ENCODE measurements at regions not wholly inside any gene's neighbourhood (a gene's known extent, or its start where the extent isn't known, plus 50 kb on each side); places are given as distances from the start of the nearest gene placed in this dataset.

DNA sequence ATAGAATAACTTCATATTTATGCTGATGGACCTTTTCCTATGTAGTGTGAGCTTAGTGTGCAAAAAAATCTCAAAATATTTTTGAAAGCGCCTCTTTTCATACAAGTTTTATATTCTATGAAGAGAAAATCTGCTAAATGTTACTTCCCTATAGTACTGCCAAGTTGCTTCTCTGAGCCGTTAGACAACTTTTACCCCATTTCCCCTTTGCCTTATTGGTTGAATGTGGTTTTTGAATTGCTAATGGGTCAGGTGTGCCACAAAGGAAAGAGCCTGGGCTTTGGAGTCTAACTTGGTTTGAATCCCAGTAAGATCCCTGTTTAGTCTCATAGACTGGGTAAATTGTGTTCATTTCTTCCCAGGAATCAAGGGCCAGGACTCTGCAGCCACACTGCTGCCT lies 261.5 kb downstream of the SNX10 start:
- no peak for TF ChIP-seq GATA1 (IDR thresholded peaks at IDR 0.05; ENCODE audit: low read depth, low read length)
- no peak for TF ChIP-seq POLR2A (IDR thresholded peaks at IDR 0.05; ENCODE audit: low read length)
- no peak for DNase-seq

DNA sequence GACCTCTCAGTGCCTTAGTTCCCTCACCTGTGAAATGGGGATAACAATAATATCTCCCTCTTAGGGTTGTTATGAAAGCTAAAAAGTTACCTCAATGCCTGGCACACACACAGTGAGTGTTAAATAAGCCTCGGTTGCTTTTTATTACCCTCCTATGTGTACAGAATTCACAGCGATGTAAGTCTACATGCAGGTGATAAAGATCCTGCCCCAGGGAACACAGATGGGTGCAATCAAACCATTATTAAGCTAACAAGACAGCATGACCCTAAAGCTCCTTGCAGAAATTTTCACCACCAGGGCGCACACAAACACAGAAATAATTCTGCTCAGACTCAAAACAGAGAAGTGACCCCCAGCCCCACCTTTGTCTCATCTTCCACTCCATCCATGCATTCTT lies 261.9 kb downstream of the SNX10 start:
- no peak for DNase-seq
- TF ChIP-seq POLR2A (IDR thresholded peaks at IDR 0.05; ENCODE audit: low read length), result no peak
- TF ChIP-seq GATA1 (IDR thresholded peaks at IDR 0.05; ENCODE audit: low read depth, low read length), result no peak

DNA sequence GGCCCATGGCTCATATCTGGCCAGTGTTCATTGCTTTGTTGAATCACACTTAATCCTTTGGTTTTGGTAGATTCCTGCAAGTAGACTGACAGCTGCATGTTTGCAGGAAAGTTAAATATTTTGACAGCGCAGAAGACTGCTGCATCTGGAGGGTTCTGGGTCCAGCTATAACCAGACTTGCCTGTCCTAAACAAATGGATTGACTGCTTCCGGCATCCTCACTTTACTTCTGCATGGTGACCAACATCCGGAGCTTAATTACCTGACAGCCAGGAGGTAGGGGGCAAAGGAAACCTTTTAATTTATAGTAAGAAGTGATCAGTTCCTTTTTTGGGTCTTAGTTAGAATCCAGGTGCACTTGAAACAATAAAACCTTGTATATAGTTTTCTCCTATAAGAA lies 263.3 kb downstream of the SNX10 start:
- no peak for DNase-seq
- TF ChIP-seq POLR2A (IDR thresholded peaks at IDR 0.05; ENCODE audit: low read length) (no peak), GATA1 (IDR thresholded peaks at IDR 0.05; ENCODE audit: low read depth, low read length) (no peak)

DNA sequence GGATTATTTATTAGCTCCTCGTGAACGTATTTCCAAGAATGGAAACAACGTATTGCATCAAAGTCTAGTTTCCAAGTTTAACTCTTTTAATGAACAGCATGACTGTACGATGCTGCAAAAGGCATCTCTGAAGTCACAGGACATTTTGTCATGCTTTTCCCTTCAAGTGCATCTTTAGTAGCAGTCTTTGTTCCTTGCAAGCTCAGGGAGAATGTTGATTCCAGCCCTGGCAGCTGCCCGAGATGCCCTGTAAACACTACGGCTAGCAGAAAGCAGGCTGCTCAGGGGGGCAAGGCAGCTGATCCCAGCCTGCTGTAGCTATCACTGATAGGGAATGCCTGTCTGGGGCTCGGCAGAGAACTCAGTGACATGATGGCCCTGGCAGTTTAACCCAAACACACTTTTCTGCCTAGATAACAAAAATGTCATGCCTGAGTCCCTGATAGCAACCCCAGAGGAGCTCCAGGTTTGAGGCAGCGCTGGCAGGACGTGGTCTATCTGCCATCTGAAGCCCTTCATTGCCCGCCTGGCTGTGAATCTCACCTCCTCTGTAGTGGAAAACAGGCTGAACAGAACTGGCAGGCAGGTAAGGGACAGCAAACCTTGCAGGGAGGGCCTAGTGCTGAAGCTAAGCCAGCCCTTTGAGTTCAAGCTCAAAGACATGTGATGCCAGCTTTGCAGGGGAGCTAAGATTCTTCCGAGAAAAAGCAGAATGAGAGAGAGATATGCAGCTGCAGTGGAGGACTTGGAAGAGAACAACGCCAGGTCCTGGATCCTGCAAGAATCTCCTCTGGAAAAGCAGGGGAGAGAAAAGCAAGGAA lies 264.6 kb downstream of the SNX10 start:
- no peak for TF ChIP-seq POLR2A (IDR thresholded peaks at IDR 0.05; ENCODE audit: low read length)
- no peak for TF ChIP-seq GATA1 (IDR thresholded peaks at IDR 0.05; ENCODE audit: low read depth, low read length)
- no peak for DNase-seq

DNA sequence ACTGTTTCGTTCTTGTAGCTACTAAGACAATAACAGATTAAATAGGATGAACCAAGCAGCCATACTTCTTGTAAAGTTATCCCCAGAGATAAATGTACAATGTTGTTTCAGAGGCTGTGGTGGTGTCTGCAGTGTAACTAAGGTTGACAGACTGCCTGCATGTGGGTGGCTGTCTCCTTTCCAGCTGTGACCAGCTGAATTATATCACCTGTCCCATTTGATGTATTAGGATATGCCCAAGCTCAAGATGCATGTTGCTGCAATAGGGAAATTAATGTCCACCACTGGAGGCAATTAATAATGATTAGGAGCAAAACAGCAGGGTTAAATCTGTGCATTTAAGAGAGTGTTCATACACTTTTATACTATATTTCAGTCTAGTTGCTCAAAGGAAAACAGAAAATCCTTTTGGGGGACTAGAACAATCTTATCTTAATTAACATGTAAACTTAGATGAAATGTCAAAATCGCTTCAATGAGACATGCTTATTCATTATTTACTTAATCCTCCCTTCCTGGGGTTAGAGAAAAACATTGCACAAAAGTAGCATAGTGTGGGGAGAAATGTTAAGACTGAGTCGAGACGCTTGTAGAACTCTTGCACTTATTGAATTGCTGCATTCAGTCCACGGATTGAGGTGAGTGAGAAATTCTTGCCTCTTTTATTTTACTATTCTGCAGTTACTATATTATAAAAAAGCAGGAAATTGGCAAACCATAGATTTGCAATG lies 269.0 kb downstream of the SNX10 start:
- TF ChIP-seq POLR2A (IDR thresholded peaks at IDR 0.05; ENCODE audit: low read length), result no peak
- no peak for TF ChIP-seq GATA1 (IDR thresholded peaks at IDR 0.05; ENCODE audit: low read depth, low read length)
- DNase-seq, result no peak

DNA sequence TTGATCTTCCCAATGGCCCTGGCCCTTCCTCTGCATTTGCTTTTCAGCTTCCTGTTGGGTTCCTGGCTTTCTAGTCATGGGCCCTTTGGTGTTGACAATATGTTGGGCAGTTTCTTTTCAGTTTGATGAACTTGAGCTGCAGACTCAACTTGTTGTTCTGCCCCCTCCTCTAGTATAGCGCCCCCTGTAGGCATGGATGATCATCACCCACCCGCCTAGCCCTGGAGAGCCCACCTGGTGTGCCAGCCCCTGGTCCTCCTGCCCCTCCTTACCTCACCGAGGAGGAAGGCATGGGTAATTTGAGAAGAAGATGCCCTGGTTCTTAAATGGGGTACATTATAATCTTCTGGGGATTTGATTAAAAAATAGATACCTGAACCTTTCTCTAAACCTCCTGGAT lies 271.2 kb downstream of the SNX10 start:
- DNase-seq, result no peak
- no peak for TF ChIP-seq GATA1 (IDR thresholded peaks at IDR 0.05; ENCODE audit: low read depth, low read length)
- no peak for TF ChIP-seq POLR2A (IDR thresholded peaks at IDR 0.05; ENCODE audit: low read length)

DNA sequence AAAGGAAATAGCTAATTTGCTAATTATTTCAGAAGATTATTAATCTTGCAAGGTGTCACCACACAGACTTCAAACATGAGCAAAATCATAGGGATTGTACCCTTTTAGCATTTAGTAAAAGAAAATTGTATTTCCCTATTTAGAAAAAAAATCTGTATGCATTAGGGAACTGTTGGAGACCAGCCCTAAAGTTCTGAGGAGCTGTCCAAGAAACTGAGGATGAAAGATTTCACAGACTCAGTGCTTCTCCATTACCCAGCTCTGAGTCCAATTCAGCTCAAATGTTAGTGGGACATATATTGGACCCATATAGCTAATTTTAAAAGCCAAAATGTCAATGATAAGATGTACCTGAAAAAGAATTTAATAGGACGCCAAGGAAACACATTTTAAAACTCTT lies 271.7 kb downstream of the SNX10 start:
- TF ChIP-seq POLR2A (IDR thresholded peaks at IDR 0.05; ENCODE audit: low read length) (no peak), GATA1 (IDR thresholded peaks at IDR 0.05; ENCODE audit: low read depth, low read length) (no peak)
- DNase-seq, result no peak

DNA sequence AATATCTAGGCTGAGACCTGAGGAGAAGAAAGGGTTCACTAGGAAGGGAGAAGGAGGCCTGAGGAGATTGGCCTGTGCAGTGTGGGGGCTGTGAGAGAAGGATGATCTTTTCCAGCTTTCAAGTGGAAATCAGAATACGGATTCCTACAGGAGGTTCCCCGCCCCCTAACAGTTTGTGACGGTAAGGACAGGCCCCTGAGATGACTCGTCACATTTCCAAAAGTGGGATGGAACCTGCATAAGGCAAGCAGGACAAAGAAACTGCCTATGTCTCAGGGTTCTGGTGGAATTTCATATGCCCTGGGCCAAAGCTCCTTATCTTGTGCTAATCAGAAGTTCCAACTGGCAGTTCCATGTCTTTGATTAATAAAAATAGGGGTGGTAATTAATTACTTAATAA lies 275.6 kb downstream of the SNX10 start:
- TF ChIP-seq GATA1 (IDR thresholded peaks at IDR 0.05; ENCODE audit: low read depth, low read length) (no peak), POLR2A (IDR thresholded peaks at IDR 0.05; ENCODE audit: low read length) (no peak)
- no peak for DNase-seq

DNA sequence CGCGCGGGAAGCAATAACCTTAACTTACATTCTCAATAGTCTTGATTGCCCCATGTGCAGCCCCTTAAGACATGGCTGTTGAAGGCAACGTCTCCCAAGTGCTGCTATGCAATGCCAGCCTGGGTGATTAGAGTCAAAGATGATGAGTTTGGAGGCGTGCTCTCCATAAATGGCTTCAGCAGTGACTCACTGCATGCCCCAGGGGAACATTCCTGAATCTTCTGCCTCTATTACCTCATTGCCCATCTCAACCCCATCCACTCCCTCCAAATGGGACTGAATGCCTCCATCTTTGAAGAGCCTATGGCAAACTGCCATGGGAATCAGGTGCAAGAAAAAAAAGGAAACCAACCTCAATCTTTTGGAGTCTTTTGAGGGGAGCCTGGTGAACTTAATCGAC lies 282.8 kb downstream of the SNX10 start:
- DNase-seq, result no peak
- no peak for TF ChIP-seq GATA1 (IDR thresholded peaks at IDR 0.05; ENCODE audit: low read depth, low read length)
- TF ChIP-seq POLR2A (IDR thresholded peaks at IDR 0.05; ENCODE audit: low read length), result no peak

DNA sequence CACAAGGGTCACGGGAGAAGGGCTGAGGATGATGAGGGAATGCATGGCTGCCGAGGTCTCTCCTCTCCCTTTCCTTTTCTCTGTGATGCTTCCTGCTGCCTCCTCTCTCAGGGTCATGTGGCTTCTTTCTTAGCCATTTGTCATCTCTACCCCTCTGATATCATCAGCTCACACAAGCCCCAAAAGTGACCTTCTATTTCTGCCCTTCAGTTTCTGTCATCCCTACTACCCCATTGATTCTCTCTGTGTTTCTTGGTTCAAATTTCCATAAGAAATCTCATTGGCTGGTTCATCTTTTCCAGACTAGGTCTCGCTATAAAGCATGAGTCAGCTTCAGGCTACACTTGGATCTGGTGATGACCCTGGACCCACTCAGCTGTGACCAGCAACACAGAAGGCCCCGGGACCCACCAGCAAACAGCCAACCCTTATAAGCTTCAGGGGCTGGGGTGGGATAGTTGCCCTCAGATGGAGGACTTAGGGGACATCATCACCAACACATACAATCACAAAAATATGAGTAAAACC lies 284.3 kb downstream of the SKAP2 start:
- no peak for DNase-seq
- no peak for TF ChIP-seq GATA1 (IDR thresholded peaks at IDR 0.05; ENCODE audit: low read depth, low read length)

DNA sequence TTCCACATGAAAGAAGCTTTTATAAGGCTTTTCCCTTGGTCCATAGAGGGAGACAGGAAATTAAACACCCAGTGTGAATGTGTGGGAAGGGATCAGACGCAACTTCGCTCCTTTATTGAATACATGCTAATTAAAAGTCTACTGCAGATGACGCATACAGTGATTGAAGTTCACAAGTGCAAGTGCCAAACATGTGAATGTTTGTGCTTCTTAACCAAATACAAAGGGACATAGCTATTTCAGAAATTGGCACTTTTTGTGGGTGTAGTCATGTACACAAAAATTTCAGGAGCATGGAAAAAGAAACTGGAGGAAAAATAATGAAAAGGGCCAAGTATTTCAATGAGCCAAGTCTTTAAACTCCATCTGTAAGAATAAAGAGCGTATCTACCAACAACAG lies 283.7 kb downstream of the SKAP2 start:
- TF ChIP-seq POLR2A (IDR thresholded peaks at IDR 0.05; ENCODE audit: low read length), result no peak
- TF ChIP-seq GATA1 (IDR thresholded peaks at IDR 0.05; ENCODE audit: low read depth, low read length), result no peak

DNA sequence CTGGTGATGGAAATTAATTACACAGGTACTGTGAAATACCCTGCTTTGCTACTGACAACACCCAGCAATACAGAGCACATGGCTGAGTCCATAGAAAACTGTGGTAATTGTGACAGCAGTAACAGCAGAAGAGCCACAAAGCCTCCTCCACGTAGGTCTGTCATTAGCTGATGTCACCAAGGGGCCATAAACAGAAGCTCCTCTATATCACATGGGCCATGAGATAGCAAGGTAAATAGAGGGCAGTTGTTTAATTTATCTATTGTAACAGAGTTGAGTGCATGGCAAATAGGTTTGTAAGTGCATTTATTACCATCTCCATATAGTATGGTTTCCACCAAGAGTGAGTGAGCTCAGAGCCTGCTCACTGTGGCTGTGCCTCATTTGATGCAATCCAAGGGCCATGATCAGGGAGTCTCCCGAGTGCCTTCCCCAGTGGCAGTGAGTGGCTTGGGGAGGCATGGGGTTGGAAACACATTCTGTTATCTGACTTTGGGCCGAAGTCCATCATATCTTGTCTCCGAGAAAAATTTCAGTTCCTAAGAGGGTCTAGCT lies 281.2 kb downstream of the SKAP2 start:
- no peak for TF ChIP-seq GATA1 (IDR thresholded peaks at IDR 0.05; ENCODE audit: low read depth, low read length)
- no peak for TF ChIP-seq POLR2A (IDR thresholded peaks at IDR 0.05; ENCODE audit: low read length)

More for the DNA sequence above, 283.7 kb downstream of the SKAP2 start:
- DNase-seq, result no peak

DNA sequence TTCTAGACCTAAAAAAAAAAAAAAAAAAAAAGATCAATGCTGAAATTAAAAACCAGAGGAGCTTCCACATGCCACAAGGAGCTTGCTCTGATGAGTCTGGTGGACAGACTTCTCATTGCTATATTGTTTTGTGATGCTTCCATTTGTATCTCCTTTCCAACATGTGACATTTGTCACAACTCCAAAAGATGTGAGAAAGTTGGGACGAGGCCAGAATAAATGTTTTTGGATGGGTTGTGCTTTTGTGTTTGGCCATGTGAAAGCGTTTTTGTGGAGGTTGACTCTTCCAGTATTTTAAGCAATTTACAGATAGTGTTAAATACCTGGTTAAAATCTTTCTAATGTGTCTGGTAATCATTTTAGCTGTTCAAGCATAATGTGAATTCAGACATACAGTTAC lies 280.1 kb downstream of the SKAP2 start:
- DNase-seq, result no peak
- TF ChIP-seq GATA1 (IDR thresholded peaks at IDR 0.05; ENCODE audit: low read depth, low read length) (no peak), POLR2A (IDR thresholded peaks at IDR 0.05; ENCODE audit: low read length) (no peak)

More for the DNA sequence above, 281.2 kb downstream of the SKAP2 start:
- no peak for DNase-seq

DNA sequence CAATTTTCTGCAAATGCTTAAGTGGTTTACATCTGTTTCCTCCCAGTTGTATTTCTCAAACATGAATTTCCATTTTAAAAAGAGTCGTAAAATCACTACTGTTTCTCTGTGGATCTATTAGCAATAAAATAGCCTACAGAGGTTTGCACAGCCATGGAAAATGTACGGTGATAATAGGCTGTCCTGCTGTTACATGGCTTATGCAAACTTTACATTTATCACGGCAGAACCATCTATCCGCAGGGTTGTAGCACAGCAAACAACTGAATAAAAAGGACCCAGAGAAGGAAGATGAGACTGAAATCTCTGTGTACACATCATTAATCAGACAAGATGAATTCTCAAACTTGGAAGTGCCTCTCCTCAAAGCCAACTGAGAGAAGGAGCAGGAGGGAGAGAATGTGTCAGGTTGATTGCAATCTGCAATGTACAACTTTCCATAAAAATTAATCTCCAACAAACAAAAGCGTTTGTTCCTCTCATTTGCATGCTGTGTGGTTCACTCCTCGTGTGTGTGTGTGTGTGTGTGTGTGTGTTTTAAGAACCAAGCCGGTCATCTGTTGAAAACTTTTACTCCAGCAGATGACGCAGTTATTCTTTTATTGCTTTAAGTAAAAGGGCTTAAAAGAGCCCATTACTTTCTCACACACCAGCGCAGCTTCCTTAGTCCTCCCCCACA lies 279.3 kb downstream of the SKAP2 start:
- no peak for DNase-seq
- TF ChIP-seq POLR2A (IDR thresholded peaks at IDR 0.05; ENCODE audit: low read length) (no peak), GATA1 (IDR thresholded peaks at IDR 0.05; ENCODE audit: low read depth, low read length) (no peak)
